H1 (cell line): ENCODE measurements at regions not wholly inside any gene's neighbourhood (a gene's known extent, or its start where the extent isn't known, plus 50 kb on each side); places are given as distances from the start of the nearest gene placed in this dataset.

Experiments used
- CTCF ChIA-PET: fragments of 300-600 bp; sonication (Branson Sonifier 250); formaldehyde crosslinking; loops from one replicate; lab custom pipeline; 2021; ENCODE audit not compliant: partially characterized antibody; lab: Charles Lee
- POLR2A ChIA-PET: fragments of 300-600 bp; sonication (Branson Sonifier 250); formaldehyde crosslinking; loops from one replicate; lab custom pipeline; 2021; ENCODE audit warnings: inconsistent platforms; ENCODE audit not compliant: partially characterized antibody; lab: Charles Lee
- DNase-seq, 2 experiments: peaks; one replicate each; pipeline versions ENCODE4 v3.0.0 to v3.0.0-alpha.2; 2010 to 2022; ENCODE audit warnings: low spot score in 2 of 2, low read depth in 1 of 2, mixed read lengths in 1 of 2
- FAIRE-seq: peaks from 2 replicates; lab custom pipeline; 2011; peaks lifted over from hg19 to GRCh38; lab: Jason Lieb, UNC
- H2AFZ ChIP-seq: 2 replicates; pipeline ENCODE4 v1.8.1; 2012; ENCODE audit warnings: low read length, inconsistent platforms
- H2AK5ac ChIP-seq: 2 replicates; pipeline ENCODE4 v1.6.1; 2013; ENCODE audit warnings: low read depth, low read length
- H2BK120ac ChIP-seq: replicated peaks from 2 replicates; pipeline ENCODE3; 2013; ENCODE audit warnings: low read depth, low read length, inconsistent platforms
- H2BK12ac ChIP-seq: 2 replicates; pipeline ENCODE4 v1.6.1; 2013; ENCODE audit warnings: low read depth, low read length
- H2BK15ac ChIP-seq: 2 replicates; pipeline ENCODE4 v1.6.1; 2013; ENCODE audit warnings: low read length
- H2BK20ac ChIP-seq: 2 replicates; pipeline ENCODE4 v1.6.1; 2013; ENCODE audit warnings: low read length
- H2BK5ac ChIP-seq: 2 replicates; pipeline ENCODE4 v1.6.1; 2013; ENCODE audit warnings: low read depth, low read length
- H3K14ac ChIP-seq: 2 replicates; pipeline ENCODE4 v1.6.1; 2013; ENCODE audit warnings: inconsistent platforms; ENCODE audit not compliant: insufficient read length
- H3K18ac ChIP-seq: 2 replicates; pipeline ENCODE4 v1.6.1; 2013; ENCODE audit warnings: low read length; ENCODE audit errors: extremely low read depth
- H3K23ac ChIP-seq: 2 replicates; pipeline ENCODE4 v1.6.1; 2013; ENCODE audit warnings: inconsistent platforms; ENCODE audit not compliant: insufficient read length
- H3K23me2 ChIP-seq: 2 replicates; pipeline ENCODE4 v1.6.1; 2013; ENCODE audit warnings: low read depth, low read length
- H3K27ac ChIP-seq: 2 replicates; pipeline ENCODE4 v1.6.1; 2011; ENCODE audit warnings: low read depth, low read length, inconsistent platforms
- H3K27me3 ChIP-seq, 4 experiments: replicated peaks in 1 of 4; 1 replicate in 1 of 4; 2 replicates in 3 of 4; pipeline versions ENCODE4 v1.6.1 to v1.8.1; 2011 to 2013; ENCODE audit warnings: low read length in 3 of 4, mild to moderate bottlenecking in 3 of 4, inconsistent platforms in 2 of 4, mixed read lengths in 2 of 4, moderate library complexity in 1 of 4; ENCODE audit not compliant: control insufficient read depth in 3 of 4, insufficient read depth in 3 of 4; ENCODE audit errors: extremely low read depth in 1 of 4
- H3K36me3 ChIP-seq, 4 experiments: 2 replicates each; pipeline versions ENCODE4 v1.6.1 to v1.8.1; 2011 to 2013; ENCODE audit warnings: mild to moderate bottlenecking in 4 of 4, low read length in 3 of 4, moderate library complexity in 2 of 4, control low read depth in 1 of 4, inconsistent platforms in 1 of 4; ENCODE audit not compliant: insufficient read depth in 4 of 4, control insufficient read depth in 2 of 4
- H3K4ac ChIP-seq: replicated peaks from 2 replicates; pipeline ENCODE3; 2013; ENCODE audit warnings: low read length, low read depth, mixed read lengths, inconsistent platforms; ENCODE audit not compliant: insufficient read length
- H3K4me1 ChIP-seq, 4 experiments: replicated peaks in 1 of 4; 1 replicate in 1 of 4; 2 replicates in 3 of 4; pipeline versions ENCODE4 v1.6.1 to v1.8.1; 2011 to 2013; ENCODE audit warnings: low read length in 3 of 4, inconsistent platforms in 2 of 4, mixed read lengths in 1 of 4; ENCODE audit not compliant: insufficient read depth in 4 of 4, control insufficient read depth in 3 of 4
- H3K4me2 ChIP-seq, 2 experiments: 2 replicates each; pipeline versions ENCODE4 v1.6.1 to v1.8.1; 2011 to 2013; ENCODE audit warnings: low read depth in 2 of 2, low read length in 2 of 2, control low read depth in 1 of 2, inconsistent platforms in 1 of 2, mild to moderate bottlenecking in 1 of 2; ENCODE audit not compliant: insufficient read depth in 1 of 2
- H3K4me3 ChIP-seq, 4 experiments: fragments of 200-600, 300-600 bp in 1 of 4; sonication (generic), shearing (Covaris generic), sonication (Bioruptor Twin) in 1 of 4; 2 replicates each; pipeline versions ENCODE4 v1.5.1 to v1.8.1; 2011 to 2016; ENCODE audit warnings: low read length in 4 of 4, low read depth in 3 of 4, control low read depth in 2 of 4, inconsistent platforms in 2 of 4, mild to moderate bottlenecking in 2 of 4, mixed read lengths in 1 of 4, moderate library complexity in 1 of 4; ENCODE audit not compliant: insufficient read depth in 2 of 4; ENCODE audit errors: extremely low read depth in 1 of 4
- H3K56ac ChIP-seq: replicated peaks from 2 replicates; pipeline ENCODE3; 2013; ENCODE audit warnings: low read depth, mild to moderate bottlenecking, mixed read lengths, low read length, inconsistent platforms; ENCODE audit not compliant: insufficient read length
- H3K79me1 ChIP-seq: 2 replicates; pipeline ENCODE4 v1.6.1; 2013; ENCODE audit warnings: low read depth, low read length, control low read depth
- H3K79me2 ChIP-seq, 2 experiments: 2 replicates each; pipeline versions ENCODE4 v1.6.1 to v1.8.1; 2012 to 2013; ENCODE audit warnings: low read length in 2 of 2, mild to moderate bottlenecking in 2 of 2, inconsistent platforms in 1 of 2; ENCODE audit not compliant: insufficient read depth in 2 of 2, control insufficient read depth in 1 of 2
- H3K9ac ChIP-seq, 4 experiments: replicated peaks in 1 of 4; 1 replicate in 1 of 4; 2 replicates in 3 of 4; pipeline versions ENCODE4 v1.6.1 to v1.8.1; 2011 to 2013; ENCODE audit warnings: low read depth in 3 of 4, low read length in 3 of 4, control low read depth in 2 of 4, mild to moderate bottlenecking in 2 of 4, moderate library complexity in 2 of 4, inconsistent platforms in 1 of 4; ENCODE audit errors: extremely low read depth in 1 of 4
- H3K9me3 ChIP-seq, 2 experiments: 2 replicates each; pipeline versions ENCODE4 v1.6.1 to v1.8.1; 2012 to 2013; ENCODE audit warnings: mild to moderate bottlenecking in 2 of 2, moderate library complexity in 2 of 2, control low read depth in 1 of 2, inconsistent platforms in 1 of 2, low read depth in 1 of 2, low read length in 1 of 2, mixed read lengths in 1 of 2; ENCODE audit not compliant: insufficient read depth in 2 of 2
- H4K20me1 ChIP-seq, 2 experiments: replicated peaks in 1 of 2; 2 replicates each; pipeline versions ENCODE3 to v1.8.1; 2011 to 2013; ENCODE audit warnings: inconsistent platforms in 2 of 2, low read length in 2 of 2, mild to moderate bottlenecking in 1 of 2; ENCODE audit not compliant: insufficient read depth in 2 of 2, control insufficient read depth in 1 of 2
- H4K5ac ChIP-seq: 2 replicates; pipeline ENCODE4 v1.6.1; 2013; ENCODE audit warnings: low read length, low read depth, mixed read lengths, inconsistent platforms; ENCODE audit not compliant: insufficient read length
- H4K8ac ChIP-seq: 2 replicates; pipeline ENCODE4 v1.8.0; 2013; ENCODE audit warnings: mild to moderate bottlenecking, moderate library complexity, low read length, inconsistent platforms; ENCODE audit not compliant: insufficient read depth; ENCODE audit errors: extremely low read depth
- H4K91ac ChIP-seq: replicated peaks from 2 replicates; pipeline ENCODE3; 2013; ENCODE audit warnings: low read length, mixed read lengths, inconsistent platforms; ENCODE audit not compliant: insufficient read length
- EZH2 ChIP-seq: fragments of 200-600 bp; sonication (generic); IDR thresholded peaks from 2 replicates; pipeline ENCODE4 v1.7.1; 2012; ENCODE audit warnings: low read depth, mild to moderate bottlenecking, moderate library complexity, low read length, inconsistent platforms; ENCODE audit not compliant: severe bottlenecking
- WGBS, 2 experiments: shearing (Covaris generic) in 1 of 2; methylation state at CpG; one replicate each; pipeline versions ENCODE4 v1.1.6 to v1.1.7; 2013 to 2015; ENCODE audit warnings: low lambda C conversion rate in 2 of 2, mixed read lengths in 2 of 2, inconsistent platforms in 1 of 2, low coverage in 1 of 2, missing lambda C conversion rate in 1 of 2; ENCODE audit not compliant: insufficient replicate concordance in 2 of 2, insufficient coverage in 1 of 2, insufficient read length in 1 of 2; ENCODE audit errors: extremely low coverage in 1 of 2, missing lambda C conversion rate in 1 of 2; 5-methylcytosine and 5-hydroxymethylcytosine counted together

DNA sequence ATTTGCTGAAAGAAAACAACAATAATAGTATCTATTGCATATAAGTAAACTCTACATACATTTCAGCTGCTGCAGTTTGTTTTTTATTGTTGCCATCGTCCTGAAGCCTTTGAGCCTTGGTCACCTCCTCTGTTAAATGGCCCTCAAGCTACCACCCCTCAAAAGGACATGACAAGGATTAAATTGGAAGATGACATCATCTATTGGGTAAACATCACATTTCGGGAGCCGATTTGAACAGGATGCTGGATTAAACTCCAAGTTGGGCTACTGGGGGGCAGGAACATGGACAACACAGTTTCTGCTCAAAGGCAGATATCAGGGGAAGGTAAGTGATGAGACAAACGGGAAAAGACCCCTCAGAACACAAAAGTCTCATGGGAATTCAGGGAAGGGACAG lies 92.3 kb upstream of the ATP2B2 start:
- no peak for FAIRE-seq
- 80% methylated on average over 4 of the region's 4 CpGs; no CpG with 5 or more reads in 1 of the 2 experiments for WGBS, 2 experiments
- POLR2A ChIA-PET, result no interaction called here
- TF ChIP-seq EZH2, result no peak

More for the DNA sequence above, 92.3 kb upstream of the ATP2B2 start:
- Histone ChIP-seq H2BK5ac (no peak overlapping the region), H3K4me3 (no peak overlapping the region), H3K56ac (no peak overlapping the region), H3K79me2 (no peaks in the 10 kb centered on the region), H4K20me1 (peaks cover 0 to 4% of the 10 kb centered on the region in 2 experiments), H2BK15ac (no peak overlapping the region), H2BK120ac (no peak overlapping the region), H3K27ac (no peak overlapping the region), H3K79me1 (no peaks in the 10 kb centered on the region), H3K4ac (no peak overlapping the region), H3K36me3 (no peaks in the 10 kb centered on the region), H3K14ac (no peak overlapping the region), H2AK5ac (no peak overlapping the region), H3K18ac (no peak overlapping the region), H3K9me3 (no peaks in the 10 kb centered on the region), H3K23ac (no peak overlapping the region), H4K8ac (no peak overlapping the region), H4K5ac (no peak overlapping the region), H3K4me1 (peaks cover 0 to 6% (median 0%) of the 10 kb centered on the region in 4 experiments; a peak in 1 of 7 replicates), H3K4me2 (no peak overlapping the region), H2BK12ac (no peak overlapping the region), H3K23me2 (no peaks in the 10 kb centered on the region; the same call in 1 of the 2 replicates), H4K91ac (no peak overlapping the region), H2AFZ (no peak overlapping the region), H3K27me3 (no peaks in the 10 kb centered on the region), H2BK20ac (no peak overlapping the region), H3K9ac (no peak overlapping the region)
- CTCF ChIA-PET, result interaction anchor here (0.8 to 5.6 kb wide), 5 partner anchors 8 to 85 kb away, joined by 3 to 20 read pairs (median 3); no protein-coding TSS in a partner anchor
- DNase-seq, result no peak
